ENCODE measurements at regions not wholly inside any gene's neighbourhood (a gene's known extent, or its start where the extent isn't known, plus 50 kb on each side); places are given as distances from the start of the nearest gene placed in this dataset.
A peak's percentile ranks its signal among the peaks of the same experiment; 100 is the strongest.
"Not testable (repeated sequence)": the region's sequence is repeated elsewhere in the genome, so short reads cannot be mapped to it uniquely, and the experiment has no call there.

GRCh38 chr10:28733245-28733644 lies 55.9 kb downstream of the BAMBI start:
- DNase-seq (ENCODE audit: low read depth in 4 of 4, low spot score in 2 of 4), result no peak

GRCh38 chr10:28733647-28734046 lies 56.3 kb downstream of the BAMBI start:
- DNase-seq (ENCODE audit: low read depth in 4 of 4, low spot score in 2 of 4), result no peak

DNA sequence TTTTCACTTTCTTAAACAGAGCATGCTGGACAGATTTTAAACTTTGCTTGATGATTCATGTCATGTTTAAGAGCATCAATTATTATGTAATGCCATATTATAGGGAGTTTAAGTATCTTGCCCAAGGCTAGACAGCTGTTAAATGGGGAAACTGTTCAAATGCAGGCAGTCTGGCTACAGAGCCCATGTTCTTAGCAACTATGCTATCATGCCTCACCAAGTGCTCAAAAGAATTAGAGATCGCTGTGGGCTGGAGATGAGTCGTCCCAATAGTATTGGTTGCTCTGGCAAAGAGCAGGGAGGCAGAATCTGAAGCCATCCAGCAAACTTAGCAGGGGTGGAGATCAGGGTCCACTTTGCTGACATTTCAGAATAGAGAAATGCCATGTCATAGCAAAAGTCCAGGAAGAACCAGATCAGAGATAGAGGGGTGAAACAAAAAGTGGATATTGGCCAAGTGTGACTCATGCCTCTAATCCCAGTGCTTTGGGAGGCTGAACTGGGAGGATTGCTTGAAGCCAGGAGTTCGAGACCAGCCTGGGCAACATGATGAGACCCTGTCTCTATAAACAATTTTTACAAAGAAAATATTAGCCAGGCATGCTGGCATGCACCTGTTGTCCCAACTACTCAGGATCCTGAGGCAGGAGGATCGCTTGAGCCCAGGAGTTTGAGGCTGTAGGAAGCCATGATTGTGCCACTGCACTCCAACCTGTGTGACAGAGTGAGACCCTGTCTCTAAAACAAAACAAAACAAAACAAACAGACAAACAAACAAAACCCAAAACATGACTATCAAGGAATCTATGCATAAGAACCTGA lies 57.8 kb downstream of the BAMBI start:
- DNase-seq (ENCODE audit: low read depth in 4 of 4, low spot score in 2 of 4), result no peak

- no peak for DNase-seq (ENCODE audit: low read depth in 4 of 4, low spot score in 2 of 4)
Observed at GRCh38 chr10:28737096-28737495, 59.8 kb downstream of the BAMBI start.

DNA sequence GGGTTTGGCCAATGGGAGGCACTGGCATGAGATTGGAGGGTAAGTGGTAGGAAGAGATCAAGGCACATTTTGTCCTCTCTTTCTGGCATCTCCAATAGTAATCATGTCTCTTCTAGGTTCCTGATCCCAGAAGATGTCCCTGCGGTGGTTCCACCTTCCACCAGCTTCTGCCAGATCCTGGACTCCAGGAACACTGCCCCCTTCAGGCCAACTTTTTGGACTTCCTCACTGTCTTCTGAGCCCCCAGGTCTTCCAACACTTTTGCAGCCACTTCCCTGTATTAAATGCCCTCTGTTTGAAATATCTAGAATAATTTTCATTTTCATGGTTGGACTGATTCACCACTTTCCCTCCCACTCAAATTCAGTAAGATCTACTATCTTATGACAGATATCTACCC lies 60.9 kb downstream of the BAMBI start:
- no peak for DNase-seq (ENCODE audit: low read depth in 4 of 4, low spot score in 2 of 4)

DNA sequence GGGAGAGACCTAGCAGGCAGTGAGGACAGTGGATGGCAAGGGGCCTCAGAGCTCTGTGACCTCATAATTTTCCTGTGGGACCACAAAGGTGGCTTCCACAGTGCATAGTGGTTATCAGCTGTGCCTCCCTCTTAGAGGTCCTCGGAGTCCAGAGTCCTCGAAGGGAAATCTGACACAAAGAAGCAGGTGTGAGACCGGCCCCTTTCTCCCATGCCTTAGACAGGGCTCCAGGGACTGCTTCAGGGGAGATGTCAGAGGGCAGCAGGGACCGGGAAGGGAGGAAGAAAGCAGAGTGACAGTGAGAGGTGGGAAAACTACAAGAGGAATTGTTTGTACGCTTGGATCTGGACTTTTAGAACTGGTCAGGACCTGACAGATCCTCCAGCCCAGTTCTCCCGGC lies 66.3 kb downstream of the BAMBI start:
- DNase-seq (ENCODE audit: low read depth in 4 of 4, low spot score in 2 of 4), result no peak

- DNase-seq (ENCODE audit: low read depth in 4 of 4, low spot score in 2 of 4), result no peak
Observed at GRCh38 chr10:28744069-28744768, 66.9 kb downstream of the BAMBI start.

DNA sequence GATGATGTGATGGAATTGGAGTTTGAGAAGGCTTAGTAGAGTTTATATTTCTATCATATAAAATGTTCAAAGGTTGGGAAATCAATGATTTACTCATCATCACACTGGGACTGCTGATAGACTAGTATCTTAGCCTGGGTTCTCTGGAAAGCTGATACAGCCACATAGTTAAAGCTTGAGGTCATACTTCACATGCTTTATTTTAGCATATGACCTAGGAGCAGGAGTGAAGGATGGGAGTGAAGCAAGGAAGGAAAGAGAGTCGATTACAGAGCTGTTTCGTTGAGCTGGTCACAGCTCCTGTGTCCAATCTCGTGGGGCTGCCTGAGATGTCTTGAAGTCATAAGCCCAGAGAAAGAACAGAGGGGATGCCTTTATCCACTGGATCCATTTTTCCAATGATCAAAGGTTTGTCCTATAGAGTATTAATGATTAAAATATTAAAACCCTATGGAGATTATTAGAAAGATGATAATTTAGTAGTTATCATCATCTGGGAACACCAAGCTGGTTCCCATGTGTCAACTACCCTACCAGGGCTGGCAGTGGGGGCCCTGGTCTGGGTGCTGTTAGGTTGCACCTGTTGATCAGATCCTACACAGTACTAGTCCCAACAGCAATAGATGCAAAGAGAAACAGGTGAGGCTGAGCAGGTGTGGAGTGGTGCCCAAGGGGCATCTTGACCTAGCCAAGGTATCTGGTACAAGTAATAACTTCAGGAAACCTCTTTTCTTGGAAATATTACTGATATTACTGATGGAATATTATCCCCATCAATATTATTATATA lies 77.8 kb downstream of the BAMBI start:
- no peak for DNase-seq (ENCODE audit: low read depth in 4 of 4, low spot score in 2 of 4)

GRCh38 chr10:28761084-28761846 lies 83.9 kb downstream of the BAMBI start:
- no peak for DNase-seq (ENCODE audit: low read depth in 4 of 4, low spot score in 2 of 4)

DNA sequence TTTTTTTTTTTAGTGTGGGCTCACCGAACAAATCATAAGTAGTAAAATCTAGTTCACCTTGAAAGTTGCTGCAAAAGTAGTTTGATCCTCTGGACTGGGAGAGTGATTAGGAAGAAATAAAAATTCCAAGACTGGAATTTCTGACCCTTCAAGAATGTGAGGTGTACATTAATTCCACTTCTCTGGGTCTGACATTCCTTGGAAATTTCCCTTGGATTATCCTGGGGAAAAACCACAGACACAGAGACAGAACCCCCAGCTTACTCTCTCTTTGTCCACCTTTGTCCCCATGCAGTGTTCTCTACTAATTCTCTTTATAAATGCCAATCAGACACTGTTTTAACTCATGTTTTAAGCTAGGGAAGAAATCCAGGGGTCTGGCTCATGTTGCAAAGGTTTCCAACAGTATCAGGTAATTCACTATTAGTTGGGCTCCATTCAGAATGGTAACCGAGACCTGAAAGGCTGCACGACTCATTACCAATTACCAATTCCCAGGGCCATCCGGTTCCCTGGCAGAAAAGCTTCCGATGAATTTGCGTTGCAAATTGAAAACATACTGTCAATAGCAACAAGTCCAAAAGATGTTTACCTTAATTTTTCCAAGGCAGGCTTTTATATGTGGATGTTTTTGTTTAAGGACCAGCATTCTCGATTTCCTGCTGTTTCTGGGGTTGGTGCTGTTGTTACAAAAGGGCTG lies 86.3 kb downstream of the BAMBI start:
- DNase-seq (ENCODE audit: low read depth in 4 of 4, low spot score in 2 of 4), result no peak

GRCh38 chr10:28765641-28766040 lies 88.3 kb downstream of the BAMBI start:
- DNase-seq (ENCODE audit: low read depth in 4 of 4, low spot score in 2 of 4), result no peak

- DNase-seq (ENCODE audit: low read depth in 4 of 4, low spot score in 2 of 4), result no peak
Observed at GRCh38 chr10:28768227-28768626, 90.9 kb downstream of the BAMBI start.

GRCh38 chr10:28769091-28769604 lies 91.8 kb downstream of the BAMBI start:
- DNase-seq (ENCODE audit: low read depth in 4 of 4, low spot score in 2 of 4), result peak in 1 of 4 donors; percentile 50

- DNase-seq (ENCODE audit: low read depth in 4 of 4, low spot score in 2 of 4), result not testable (repeated sequence)
Observed at GRCh38 chr10:28771580-28772090, 94.3 kb downstream of the BAMBI start.

DNA sequence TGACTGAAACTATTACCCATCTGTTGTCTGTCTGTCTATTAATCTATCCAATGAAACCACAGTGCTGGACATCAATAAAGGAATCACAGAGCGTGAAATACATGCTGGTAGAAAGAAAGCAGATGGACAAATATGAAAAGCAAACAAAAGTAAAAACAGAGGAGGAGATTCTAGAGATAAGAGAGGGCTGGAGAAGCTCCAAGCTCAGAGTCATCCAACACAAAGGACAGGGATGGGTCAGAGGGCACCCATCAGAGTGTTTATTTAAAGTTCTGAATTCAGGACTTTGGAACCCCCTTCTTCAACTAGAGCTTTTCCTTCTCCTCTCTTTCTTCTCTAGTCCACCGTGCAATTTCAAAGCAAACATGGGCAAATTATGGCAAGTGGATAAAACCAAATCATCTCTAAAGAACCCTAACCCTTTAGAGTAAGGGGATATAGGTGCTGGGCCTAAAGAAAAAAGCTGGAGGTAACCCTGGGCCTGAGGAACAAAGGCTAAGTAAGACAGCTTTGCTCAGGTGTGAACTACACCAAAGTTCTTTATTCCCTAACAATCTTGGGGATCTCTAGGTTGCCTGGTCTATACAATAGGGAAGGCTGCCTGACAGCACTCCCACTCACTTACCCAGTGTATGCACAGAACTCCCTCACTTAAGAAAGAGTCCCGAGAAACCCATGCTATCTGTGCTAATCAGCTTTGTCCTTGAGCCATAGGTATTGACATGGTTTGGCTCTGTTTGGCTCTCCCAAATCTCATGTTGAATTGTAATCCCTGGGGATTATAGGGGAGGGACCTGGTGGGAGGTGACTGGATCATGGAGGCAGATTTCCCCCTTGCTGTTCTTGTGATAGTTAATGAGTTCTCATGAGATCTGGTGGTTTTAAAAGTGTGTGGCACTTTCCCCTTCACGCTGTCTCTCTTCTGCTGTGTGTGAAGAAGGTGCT lies 97.0 kb downstream of the BAMBI start:
- no peak for DNase-seq (ENCODE audit: low read depth in 4 of 4, low spot score in 2 of 4)

DNA sequence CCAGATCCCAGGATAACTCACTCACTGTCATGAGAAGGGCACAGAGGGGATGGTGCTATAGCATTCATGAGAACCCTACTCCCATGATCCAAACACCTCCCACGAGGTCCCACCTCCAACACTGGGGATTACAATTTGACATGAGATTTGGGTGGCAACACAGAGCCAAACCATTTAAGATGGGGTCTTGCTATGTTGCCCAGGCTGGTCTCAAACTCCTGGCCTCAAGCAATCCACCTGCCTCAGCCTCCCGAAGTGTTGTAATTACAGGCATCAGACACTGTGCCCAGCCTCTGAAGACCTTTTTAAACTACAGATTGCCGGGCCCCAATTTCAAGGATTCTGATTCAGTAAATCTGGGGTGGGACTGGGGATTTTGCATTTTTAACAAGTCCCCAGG lies 98.5 kb downstream of the BAMBI start:
- no peak for DNase-seq (ENCODE audit: low read depth in 4 of 4, low spot score in 2 of 4)

GRCh38 chr10:28776519-28776918 lies 99.2 kb downstream of the BAMBI start:
- no peak for DNase-seq (ENCODE audit: low read depth in 4 of 4, low spot score in 2 of 4)

DNA sequence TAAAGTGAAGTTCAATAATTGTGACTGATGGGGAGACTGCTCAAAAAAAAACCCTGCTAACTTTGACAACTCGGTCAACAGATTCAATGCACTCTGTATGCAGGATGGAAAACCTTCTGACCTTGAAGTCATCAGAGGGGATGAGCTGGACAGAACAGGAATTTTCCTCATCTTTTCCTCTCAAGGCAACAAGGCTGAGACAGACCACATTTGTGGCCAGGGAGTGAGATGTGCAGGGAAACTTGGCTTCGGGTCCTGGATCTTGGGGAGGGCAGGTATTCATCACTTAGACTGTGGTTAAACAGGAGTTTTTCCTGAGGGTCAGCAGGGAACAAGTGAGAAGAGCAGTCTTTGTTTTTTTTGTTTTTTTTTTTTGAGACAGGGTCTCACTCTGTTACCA lies 100.6 kb downstream of the BAMBI start:
- no peak for DNase-seq (ENCODE audit: low read depth in 4 of 4, low spot score in 2 of 4)
